ENCODE measurements at regions not wholly inside any gene's neighbourhood (a gene's known extent, or its start where the extent isn't known, plus 50 kb on each side); places are given as distances from the start of the nearest gene placed in this dataset.
"Not testable (repeated sequence)": the region's sequence is repeated elsewhere in the genome, so short reads cannot be mapped to it uniquely, and the experiment has no call there.

DNA sequence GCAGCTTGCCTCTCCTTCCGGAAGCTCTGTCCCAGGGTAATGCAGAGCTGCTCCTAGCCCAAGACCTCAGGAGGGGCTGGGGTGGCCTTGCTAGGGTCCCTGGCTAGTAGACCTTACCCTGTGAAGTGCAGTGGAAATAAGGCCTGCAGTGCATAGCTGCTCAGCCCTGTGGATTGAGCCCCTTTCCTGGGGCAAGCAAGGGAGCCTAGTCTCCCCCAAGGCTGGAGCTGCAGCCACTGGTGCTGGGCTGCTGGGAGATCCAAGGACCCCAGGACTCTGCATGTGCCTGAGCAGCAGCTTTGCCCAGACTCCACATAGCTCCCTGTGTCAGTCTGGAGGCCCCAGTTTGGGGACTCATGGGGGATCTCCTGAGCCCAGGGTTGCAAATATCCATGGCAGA, 57.9 kb downstream of the FANCF start:
- no peak for DNase-seq (ENCODE audit: low spot score in 2 of 2)
- Histone ChIP-seq H3K27me3 (ENCODE audit: low read depth) (no peaks in the 10 kb centered on the region), H3K4me3 (no peak overlapping the region), H3K4me1 (no peaks in the 10 kb centered on the region), H3K36me3 (replicated peaks) (no peaks in the 10 kb centered on the region), H3K9me3 (no peaks in the 10 kb centered on the region)
- in situ Hi-C loops (cut with MboI; ENCODE audit: low sequenced_read_pairs): no loop called here

DNA sequence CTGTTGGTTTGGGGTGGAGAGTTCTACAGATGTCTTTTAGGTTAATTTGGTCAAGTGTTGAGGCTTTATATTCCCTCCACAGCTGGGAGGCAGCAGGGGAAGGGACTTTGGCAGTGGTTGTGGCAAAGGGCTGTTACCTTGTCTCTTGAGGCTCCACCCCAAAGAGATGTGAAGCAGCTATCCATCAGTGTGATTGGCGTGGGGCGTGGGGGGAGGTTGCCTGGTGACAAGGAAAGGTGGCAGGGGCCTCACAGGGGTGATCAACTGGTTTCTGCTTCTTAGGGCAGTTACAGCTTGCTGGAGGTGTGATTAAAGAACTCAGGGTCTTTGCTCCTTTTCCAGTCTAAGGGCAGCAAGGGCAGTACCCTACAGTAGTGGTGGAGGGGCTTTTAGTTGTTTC, 59.3 kb downstream of the FANCF start:
- H3K4me1 ChIP-seq: no peaks in the 10 kb centered on the region
- no peaks in the 10 kb centered on the region for H3K27me3 ChIP-seq (ENCODE audit: low read depth)
- in situ Hi-C loops (cut with MboI; ENCODE audit: low sequenced_read_pairs): no loop called here
- DNase-seq (ENCODE audit: low spot score in 2 of 2): no peak
- H3K4me3 ChIP-seq: no peak overlapping the region
- no peaks in the 10 kb centered on the region for H3K36me3 ChIP-seq (replicated peaks)
- H3K9me3 ChIP-seq: no peaks in the 10 kb centered on the region

DNA sequence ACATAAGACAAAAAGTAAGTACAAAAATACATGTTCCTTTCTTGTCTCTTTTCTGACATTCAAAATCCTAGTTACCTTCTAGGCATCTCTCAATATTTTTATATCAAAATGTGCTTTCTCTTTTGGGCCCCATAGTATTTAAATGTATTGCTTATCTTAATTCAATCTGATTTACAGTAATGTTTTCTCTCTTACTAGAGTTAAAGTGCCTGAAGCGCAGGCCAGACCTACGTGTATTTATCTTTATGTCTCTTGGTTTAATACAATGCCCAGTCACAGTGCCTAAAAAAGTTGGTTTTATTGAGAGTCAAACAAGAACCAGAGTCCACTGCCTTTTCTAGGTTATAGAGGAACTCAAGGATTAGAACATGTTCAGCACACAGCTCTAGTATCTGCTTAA, 64.3 kb downstream of the FANCF start:
- no peaks in the 10 kb centered on the region for H3K9me3 ChIP-seq
- no peaks in the 10 kb centered on the region for H3K36me3 ChIP-seq (replicated peaks)
- H3K4me3 ChIP-seq: no peak overlapping the region

DNA sequence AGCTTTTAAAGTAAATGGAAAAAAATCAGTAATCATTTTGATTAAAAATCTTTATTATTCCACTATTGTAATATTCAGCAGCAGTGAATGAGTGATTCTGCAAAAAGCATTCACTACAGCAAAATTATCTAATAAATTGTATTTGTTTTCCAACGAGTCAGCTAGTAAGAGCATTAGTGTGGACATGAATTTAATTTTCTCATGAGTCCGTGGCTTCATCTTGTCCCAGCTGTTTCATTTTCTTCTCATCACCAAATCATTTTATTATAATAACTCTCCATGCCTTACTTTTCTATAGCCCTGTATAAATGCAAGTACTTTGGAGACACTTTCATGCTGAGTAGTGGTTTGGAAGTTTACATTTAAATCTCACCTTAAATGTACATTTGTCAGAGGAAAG, 66.2 kb downstream of the FANCF start:
- Histone ChIP-seq H3K4me3 (no peak overlapping the region), H3K9me3 (no peaks in the 10 kb centered on the region), H3K36me3 (replicated peaks) (no peaks in the 10 kb centered on the region), H3K4me1 (no peaks in the 10 kb centered on the region), H3K27me3 (ENCODE audit: low read depth) (no peaks in the 10 kb centered on the region; the same call in 1 of the 2 replicates)
- DNase-seq (ENCODE audit: low spot score in 2 of 2): no peak
- in situ Hi-C loops (cut with MboI; ENCODE audit: low sequenced_read_pairs): no loop called here

More for the DNA sequence above, 64.3 kb downstream of the FANCF start:
- in situ Hi-C loops (cut with MboI; ENCODE audit: low sequenced_read_pairs): no loop called here
- no peaks in the 10 kb centered on the region; the same call in 1 of the 2 replicates for H3K27me3 ChIP-seq (ENCODE audit: low read depth)
- DNase-seq (ENCODE audit: low spot score in 2 of 2): no peak
- no peaks in the 10 kb centered on the region for H3K4me1 ChIP-seq

DNA sequence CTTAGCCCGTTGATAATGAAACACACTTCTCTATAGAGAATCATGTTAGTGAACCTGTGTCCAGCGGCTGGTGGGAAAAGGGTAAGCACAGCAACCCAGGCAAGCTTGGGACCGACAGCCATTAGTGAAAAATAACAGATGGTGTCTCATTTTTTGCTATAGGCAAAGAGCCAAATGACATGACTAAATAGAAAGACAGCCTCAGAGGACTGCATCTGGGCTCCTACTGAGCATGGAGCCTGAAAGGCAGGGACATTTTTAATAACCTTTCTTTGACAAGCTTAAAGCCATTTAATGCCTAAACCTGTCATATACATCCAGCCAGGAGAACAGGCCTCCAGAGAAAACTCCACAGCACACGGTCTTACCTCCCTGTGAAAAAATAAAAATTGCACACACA, 67.0 kb downstream of the FANCF start:
- no peak overlapping the region for H3K4me3 ChIP-seq
- H3K9me3 ChIP-seq: no peaks in the 10 kb centered on the region
- H3K27me3 ChIP-seq (ENCODE audit: low read depth): no peaks in the 10 kb centered on the region; the same call in 1 of the 2 replicates
- no peaks in the 10 kb centered on the region for H3K4me1 ChIP-seq
- in situ Hi-C loops (cut with MboI; ENCODE audit: low sequenced_read_pairs): no loop called here
- no peaks in the 10 kb centered on the region for H3K36me3 ChIP-seq (replicated peaks)
- DNase-seq (ENCODE audit: low spot score in 2 of 2): no peak

DNA sequence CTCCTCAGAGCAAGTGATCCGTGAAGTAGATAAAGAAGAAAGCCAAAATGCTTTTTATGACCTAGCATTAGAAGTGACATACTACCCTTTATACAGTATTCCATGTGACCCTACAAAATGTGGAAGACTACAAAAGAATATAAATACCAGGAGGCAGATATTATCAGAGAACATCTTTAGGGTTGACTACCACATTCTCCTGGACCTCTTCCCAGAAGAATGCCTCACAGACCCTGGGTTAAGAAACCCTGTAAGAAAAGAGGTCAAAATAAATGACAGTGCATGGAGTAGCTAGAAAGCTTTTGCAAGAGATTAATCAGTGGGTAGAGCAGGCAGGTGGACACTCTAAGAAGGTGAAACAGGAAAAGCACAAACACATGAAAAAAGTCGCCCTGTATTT, 69.2 kb downstream of the FANCF start:
- Histone ChIP-seq H3K27me3 (ENCODE audit: low read depth) (no peaks in the 10 kb centered on the region; the same call in 1 of the 2 replicates), H3K4me1 (no peaks in the 10 kb centered on the region), H3K4me3 (no peak overlapping the region), H3K36me3 (replicated peaks) (no peaks in the 10 kb centered on the region), H3K9me3 (no peaks in the 10 kb centered on the region)
- in situ Hi-C loops (cut with MboI; ENCODE audit: low sequenced_read_pairs): no loop called here
- DNase-seq (ENCODE audit: low spot score in 2 of 2): no peak

DNA sequence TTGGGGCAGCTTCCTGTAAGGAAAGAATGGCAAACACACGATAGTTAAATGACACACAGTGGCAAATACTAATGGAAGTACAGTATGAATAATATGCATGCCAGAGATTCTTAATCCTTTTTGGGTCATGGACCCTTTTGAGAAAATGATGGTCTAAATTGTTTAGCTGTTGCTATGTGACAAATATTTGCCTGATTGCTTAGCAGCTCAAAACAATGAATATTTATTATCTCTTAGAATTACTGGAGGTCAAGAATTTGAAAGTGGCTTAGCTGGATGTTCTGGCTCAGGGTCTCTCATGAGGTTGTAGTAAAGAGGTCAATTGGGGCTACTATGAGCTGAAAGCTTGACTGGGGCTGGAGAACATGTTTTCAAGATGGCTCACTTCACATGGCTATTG, 69.7 kb downstream of the FANCF start:
- Histone ChIP-seq H3K36me3 (replicated peaks) (no peaks in the 10 kb centered on the region), H3K4me1 (no peaks in the 10 kb centered on the region), H3K9me3 (no peaks in the 10 kb centered on the region), H3K4me3 (no peak overlapping the region), H3K27me3 (ENCODE audit: low read depth) (no peaks in the 10 kb centered on the region; the same call in 1 of the 2 replicates)
- no peak for DNase-seq (ENCODE audit: low spot score in 2 of 2)
- in situ Hi-C loops (cut with MboI; ENCODE audit: low sequenced_read_pairs): no loop called here

DNA sequence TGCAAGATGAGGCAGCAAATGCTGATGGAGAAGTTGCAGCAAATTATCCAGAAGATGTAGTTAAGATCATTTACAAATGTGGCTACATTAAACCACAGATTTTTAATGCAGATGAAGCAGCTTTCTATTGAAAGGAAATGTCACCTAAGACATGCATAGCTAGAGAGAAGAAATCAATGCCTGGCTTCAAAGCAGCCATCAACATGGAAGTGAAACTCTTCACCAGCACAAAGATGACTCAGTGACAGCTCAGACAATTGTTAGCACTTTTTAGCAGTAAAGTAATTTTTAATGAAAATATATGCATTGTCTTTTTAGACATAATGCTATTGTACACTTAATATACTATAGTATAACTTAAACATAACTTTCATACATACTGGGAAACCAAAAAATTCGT, 71.4 kb downstream of the FANCF start:
- no peak for DNase-seq (ENCODE audit: low spot score in 2 of 2)
- Histone ChIP-seq H3K4me3 (no peak overlapping the region), H3K4me1 (no peaks in the 10 kb centered on the region), H3K36me3 (replicated peaks) (no peaks in the 10 kb centered on the region), H3K27me3 (ENCODE audit: low read depth) (no peaks in the 10 kb centered on the region), H3K9me3 (no peaks in the 10 kb centered on the region)
- in situ Hi-C loops (cut with MboI; ENCODE audit: low sequenced_read_pairs): no loop called here

DNA sequence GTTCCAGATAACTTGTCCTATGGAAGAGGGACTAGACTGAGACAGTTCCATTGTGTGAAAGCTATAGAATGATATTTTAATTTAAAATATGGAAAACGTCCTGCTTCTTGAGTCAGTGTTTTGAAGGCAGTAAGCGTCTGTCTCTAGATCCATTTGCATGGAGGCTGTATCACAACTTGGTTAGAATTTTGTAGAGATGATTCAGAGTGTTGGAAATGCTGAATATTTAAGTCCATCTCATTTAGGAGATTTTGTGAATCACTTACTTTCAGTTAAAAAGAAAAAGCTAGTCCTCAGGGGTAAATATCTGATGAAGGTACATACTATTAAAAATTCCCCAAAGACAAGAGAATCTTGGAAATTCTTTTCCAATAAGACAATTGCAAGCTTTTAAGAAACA, 72.7 kb downstream of the FANCF start:
- no peaks in the 10 kb centered on the region for H3K36me3 ChIP-seq (replicated peaks)
- H3K4me1 ChIP-seq: no peaks in the 10 kb centered on the region
- no peaks in the 10 kb centered on the region for H3K9me3 ChIP-seq
- DNase-seq (ENCODE audit: low spot score in 2 of 2): no peak
- no peak overlapping the region for H3K4me3 ChIP-seq
- in situ Hi-C loops (cut with MboI; ENCODE audit: low sequenced_read_pairs): no loop called here
- no peaks in the 10 kb centered on the region for H3K27me3 ChIP-seq (ENCODE audit: low read depth)

DNA sequence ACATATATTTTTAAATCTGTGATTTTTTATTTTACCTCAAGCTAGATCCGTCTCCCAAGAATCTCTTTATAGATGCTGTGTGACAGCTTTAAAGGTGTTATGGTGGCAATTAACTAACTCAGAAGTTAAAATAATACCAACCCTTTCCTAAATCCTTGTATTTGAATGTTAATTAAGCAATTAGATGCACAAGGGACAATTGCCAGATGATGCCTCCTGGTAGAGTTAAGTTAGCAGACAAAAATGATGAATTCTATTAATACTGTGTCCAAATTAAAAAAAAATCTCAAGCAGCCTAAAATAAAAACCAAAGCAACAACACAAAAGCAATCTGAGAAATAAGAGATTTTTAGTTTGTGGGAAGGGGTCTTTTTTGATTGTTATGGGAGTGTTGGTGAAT, 78.9 kb downstream of the FANCF start:
- H3K4me1 ChIP-seq: no peaks in the 10 kb centered on the region
- no peak overlapping the region for H3K4me3 ChIP-seq
- in situ Hi-C loops (cut with MboI; ENCODE audit: low sequenced_read_pairs): loop anchor here (25.0 kb wide), 1 partner anchor 209 kb away; the partner anchor contains the start of gene SLC17A6
- H3K36me3 ChIP-seq (replicated peaks): no peaks in the 10 kb centered on the region
- no peaks in the 10 kb centered on the region for H3K9me3 ChIP-seq
- no peak for DNase-seq (ENCODE audit: low spot score in 2 of 2)
- no peaks in the 10 kb centered on the region for H3K27me3 ChIP-seq (ENCODE audit: low read depth)

DNA sequence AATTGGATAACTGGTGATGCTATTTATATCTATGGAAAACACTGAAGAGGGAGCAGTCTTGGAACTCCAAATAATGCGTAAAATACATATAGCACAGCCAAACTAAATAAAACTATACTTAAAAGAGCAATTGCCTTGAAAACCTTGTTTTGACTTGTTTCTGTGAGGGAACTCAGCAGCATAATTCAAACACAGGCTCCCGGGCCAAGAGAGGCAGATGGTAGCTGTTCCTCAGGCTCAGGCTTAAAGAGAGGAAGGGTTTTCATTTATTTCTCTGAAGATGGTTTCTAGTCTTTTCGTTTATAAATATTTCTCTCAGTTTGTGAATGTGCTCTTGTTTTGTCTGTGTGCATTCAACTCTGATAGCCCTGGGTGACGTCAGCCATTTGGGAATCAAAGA, 82.4 kb downstream of the FANCF start:
- Histone ChIP-seq H3K9me3 (no peaks in the 10 kb centered on the region), H3K4me1 (no peaks in the 10 kb centered on the region), H3K4me3 (no peak overlapping the region), H3K36me3 (replicated peaks) (no peaks in the 10 kb centered on the region), H3K27me3 (ENCODE audit: low read depth) (no peaks in the 10 kb centered on the region)
- in situ Hi-C loops (cut with MboI; ENCODE audit: low sequenced_read_pairs): loop anchor here (25.0 kb wide), 1 partner anchor 206 kb away; the partner anchor contains the start of gene SLC17A6
- no peak for DNase-seq (ENCODE audit: low spot score in 2 of 2)

DNA sequence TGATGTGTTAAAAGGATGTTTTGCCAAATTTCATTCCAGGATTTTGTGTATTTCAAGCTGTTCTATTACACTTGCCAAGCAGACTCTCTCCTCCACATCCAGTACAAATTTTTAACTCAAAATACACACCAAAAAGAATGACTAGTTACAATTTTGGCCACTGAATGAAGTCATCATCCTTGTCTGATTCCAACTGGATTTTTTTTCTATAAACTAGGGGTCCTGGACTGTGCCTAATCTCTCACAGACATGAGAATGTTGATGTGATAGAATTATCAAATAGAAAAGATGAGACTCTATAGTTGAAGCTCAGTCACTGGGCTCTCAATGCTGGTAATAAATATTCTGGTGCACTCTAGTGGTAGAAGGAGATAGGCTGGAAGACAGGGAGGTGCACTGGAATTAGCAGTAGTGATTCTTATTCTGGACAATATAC, 85.8 kb downstream of the FANCF start:
- in situ Hi-C loops (cut with MboI; ENCODE audit: low sequenced_read_pairs): loop anchor here (25.0 kb wide), 1 partner anchor 203 kb away; the partner anchor contains the start of gene SLC17A6

DNA sequence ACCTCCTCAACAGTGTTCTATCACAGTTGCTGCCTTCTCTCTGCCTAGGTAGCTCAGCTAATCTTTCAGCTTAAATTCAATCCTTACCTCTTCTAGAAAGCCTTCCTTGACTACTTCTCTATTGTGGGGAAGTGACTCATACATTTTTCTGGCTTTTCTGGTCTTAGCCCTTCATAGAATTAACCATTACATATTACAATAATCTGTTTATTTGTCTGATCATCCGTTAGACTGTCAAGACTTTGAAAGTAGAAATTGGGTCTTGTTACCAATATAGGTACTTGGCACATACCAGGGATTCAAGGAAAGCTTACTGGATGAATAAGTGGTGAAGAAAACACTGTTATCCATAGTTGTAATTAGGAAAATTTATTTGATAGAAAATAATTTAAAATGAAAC, 89.6 kb downstream of the FANCF start:
- no peaks in the 10 kb centered on the region for H3K27me3 ChIP-seq (ENCODE audit: low read depth)
- H3K36me3 ChIP-seq (replicated peaks): no peaks in the 10 kb centered on the region
- no peaks in the 10 kb centered on the region for H3K4me1 ChIP-seq
- H3K9me3 ChIP-seq: no peaks in the 10 kb centered on the region
- no peak overlapping the region for H3K4me3 ChIP-seq
- in situ Hi-C loops (cut with MboI; ENCODE audit: low sequenced_read_pairs): loop anchor here (25.0 kb wide), 1 partner anchor 199 kb away; the partner anchor contains the start of gene SLC17A6
- no peak for DNase-seq (ENCODE audit: low spot score in 2 of 2)

More for the DNA sequence above, 85.8 kb downstream of the FANCF start:
- no peak overlapping the region for H3K4me3 ChIP-seq
- H3K9me3 ChIP-seq: no peaks in the 10 kb centered on the region
- H3K27me3 ChIP-seq (ENCODE audit: low read depth): no peaks in the 10 kb centered on the region
- H3K4me1 ChIP-seq: no peaks in the 10 kb centered on the region
- H3K36me3 ChIP-seq (replicated peaks): no peaks in the 10 kb centered on the region
- DNase-seq (ENCODE audit: low spot score in 2 of 2): no peak

DNA sequence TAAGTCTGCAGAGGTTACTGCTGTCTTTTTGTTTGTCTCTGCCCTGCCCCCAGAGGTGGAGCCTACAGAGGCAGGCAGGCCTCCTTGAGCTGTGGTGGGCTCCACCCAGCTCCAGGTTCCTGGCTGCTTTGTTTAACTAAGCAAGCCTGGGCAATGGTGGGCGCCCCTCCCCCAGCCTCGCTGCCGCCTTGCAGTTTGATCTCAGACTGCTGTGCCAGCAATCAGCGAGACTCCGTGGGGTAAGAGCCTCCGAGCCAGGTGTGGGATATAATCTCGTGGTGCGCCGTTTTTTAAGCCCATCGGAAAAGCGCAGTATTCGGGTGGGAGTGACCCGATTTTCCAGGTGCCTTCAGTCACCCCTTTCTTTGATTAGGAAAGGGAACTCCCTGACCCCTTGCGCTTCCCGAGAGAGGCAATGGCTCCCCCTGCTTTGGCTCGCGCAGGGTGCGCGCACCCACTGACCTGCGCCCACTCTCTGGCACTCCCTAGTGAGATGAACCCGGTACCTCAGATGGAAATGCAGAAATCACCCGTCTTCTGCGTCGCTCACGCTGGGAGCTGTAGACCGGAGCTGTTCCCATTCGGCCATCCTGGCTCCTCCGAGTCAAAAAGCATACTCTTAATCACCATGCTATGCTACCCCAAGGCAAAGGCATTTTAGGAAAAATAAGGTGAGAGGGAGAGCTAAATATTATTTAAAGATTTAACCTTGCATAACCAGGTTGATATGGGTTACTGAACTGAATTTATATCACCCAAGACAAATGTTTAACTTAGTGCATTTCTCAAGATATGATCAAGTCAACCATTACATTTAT, 96.8 kb downstream of the FANCF start:
- not testable (repeated sequence) for H3K4me3 ChIP-seq; H3K36me3 ChIP-seq (replicated peaks); DNase-seq (ENCODE audit: low spot score in 2 of 2); H3K4me1 ChIP-seq; H3K9me3 ChIP-seq; H3K27me3 ChIP-seq (ENCODE audit: low read depth)
- in situ Hi-C loops (cut with MboI; ENCODE audit: low sequenced_read_pairs): loop anchor here (25.0 kb wide), 1 partner anchor 192 kb away; the partner anchor contains the start of gene SLC17A6

Data from HAP-1 (cell line).